Uterus (tissue), 2 donors: ENCODE measurements at regions not wholly inside any gene's neighbourhood (a gene's known extent, or its start where the extent isn't known, plus 50 kb on each side); places are given as distances from the start of the nearest gene placed in this dataset.

Experiments
- CTCF ChIP-seq, 4 experiments: fragments of 200-600 bp in 2 of 4; fragments of 450-650 bp in 2 of 4; sonication (generic) in 2 of 4; IDR thresholded peaks; one replicate each; pipeline ENCODE4 v1.5.1; 2016 to 2019; ENCODE audit warnings: antibody characterized with exemption in 4 of 4, mild to moderate bottlenecking in 2 of 4, moderate library complexity in 1 of 4
- POLR2A ChIP-seq, 2 donors: fragments of 450-650 bp; IDR thresholded peaks; one replicate each; pipeline ENCODE4 v1.6.1; 2016; ENCODE audit warnings: antibody characterized with exemption in 2 of 2, mild to moderate bottlenecking in 1 of 2, moderate library complexity in 1 of 2

GRCh38 chr2:196454492-196454891 lies 185.0 kb upstream of the CCDC150 start:
- TF ChIP-seq CTCF (IDR thresholded peaks at IDR 0.05) (no peak), POLR2A (IDR thresholded peaks at IDR 0.05) (no peak)
